ENCODE measurements at regions not wholly inside any gene's neighbourhood (a gene's known extent, or its start where the extent isn't known, plus 50 kb on each side); places are given as distances from the start of the nearest gene placed in this dataset.

- no peak for TF ChIP-seq KDM1A (CRISPR knock-in tag; IDR thresholded peaks at IDR 0.05)
Measured at GRCh38 chr1:30447701-30448100, 275.7 kb downstream of the MATN1 start (continued).

- ATAC-seq, result no peak
- FAIRE-seq, result no peak
- POLR2A ChIA-PET, result no interaction called here
Measured at GRCh38 chr1:30447080-30447479, 276.3 kb downstream of the MATN1 start.

More at GRCh38 chr1:30447080-30447479, 276.3 kb downstream of the MATN1 start:
- H2AFZ ChIP-seq (ENCODE audit: low read length), result no peak overlapping the region
- H3K27ac ChIP-seq (ENCODE audit: extremely low read length, insufficient read depth, low read length), result no peak overlapping the region
- no peaks in the 10 kb centered on the region for H4K20me1 ChIP-seq (ENCODE audit: insufficient read depth, low read length)
- no peaks in the 10 kb centered on the region for H3K36me3 ChIP-seq (replicated peaks in 1 of 2; ENCODE audit: control insufficient read depth in 1 of 2, insufficient read depth in 2 of 2, low read length in 2 of 2)
- H3K27me3 ChIP-seq (ENCODE audit: control insufficient read depth in 1 of 2, insufficient read depth in 2 of 2, low read length in 2 of 2), result no peaks in the 10 kb centered on the region
- H3K4me1 ChIP-seq (ENCODE audit: insufficient read depth, low read length), result no peaks in the 10 kb centered on the region
- 0% methylated on average over 6 of the region's 6 CpGs for WGBS (ENCODE audit: low lambda C conversion rate)
- intact Hi-C loops (cut with micrococcal nuclease; ENCODE audit: unreplicated experiment) (no loop called here), in situ Hi-C loops (cut with HindIII; ENCODE audit: extremely low pct_ligation_motif_present, low pct_unique_long_range_greater_than_20kb) (no loop called here)
- no peaks in the 10 kb centered on the region for H3K9me3 ChIP-seq (ENCODE audit: low read length)
- TF ChIP-seq ZNF749 (CRISPR knock-in tag; IDR thresholded peaks at IDR 0.05; ENCODE audit: borderline replicate concordance), result no peak
- no peak for TF ChIP-seq CTCF (CRISPR knock-in tag; IDR thresholded peaks at IDR 0.05)
- TF ChIP-seq LCORL (IDR thresholded peaks at IDR 0.05), result no peak
- no peak for TF ChIP-seq LCORL (CRISPR knock-in tag; IDR thresholded peaks at IDR 0.05)
- no peak for TF ChIP-seq RARG (CRISPR knock-in tag; IDR thresholded peaks at IDR 0.05; ENCODE audit: low read depth)
- TF ChIP-seq HMG20A (CRISPR knock-in tag; IDR thresholded peaks at IDR 0.05; ENCODE audit: borderline replicate concordance), result no peak
- TF ChIP-seq, protein P1, sequence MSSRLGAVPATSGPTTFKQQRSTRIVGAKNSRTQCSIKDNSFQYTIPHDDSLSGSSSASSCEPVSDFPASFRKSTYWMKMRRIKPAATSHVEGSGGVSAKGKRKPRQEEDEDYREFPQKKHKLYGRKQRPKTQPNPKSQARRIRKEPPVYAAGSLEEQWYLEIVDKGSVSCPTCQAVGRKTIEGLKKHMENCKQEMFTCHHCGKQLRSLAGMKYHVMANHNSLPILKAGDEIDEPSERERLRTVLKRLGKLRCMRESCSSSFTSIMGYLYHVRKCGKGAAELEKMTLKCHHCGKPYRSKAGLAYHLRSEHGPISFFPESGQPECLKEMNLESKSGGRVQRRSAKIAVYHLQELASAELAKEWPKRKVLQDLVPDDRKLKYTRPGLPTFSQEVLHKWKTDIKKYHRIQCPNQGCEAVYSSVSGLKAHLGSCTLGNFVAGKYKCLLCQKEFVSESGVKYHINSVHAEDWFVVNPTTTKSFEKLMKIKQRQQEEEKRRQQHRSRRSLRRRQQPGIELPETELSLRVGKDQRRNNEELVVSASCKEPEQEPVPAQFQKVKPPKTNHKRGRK (CRISPR knock-in tag; IDR thresholded peaks at IDR 0.05), result no peak
- no peak for TF ChIP-seq ZNF781 (CRISPR knock-in tag; IDR thresholded peaks at IDR 0.05; ENCODE audit: borderline replicate concordance, not compliant biosample characterization)
- TF ChIP-seq ZNF232 (CRISPR knock-in tag; IDR thresholded peaks at IDR 0.05; ENCODE audit: borderline replicate concordance), result no peak
- TF ChIP-seq, protein P2, sequence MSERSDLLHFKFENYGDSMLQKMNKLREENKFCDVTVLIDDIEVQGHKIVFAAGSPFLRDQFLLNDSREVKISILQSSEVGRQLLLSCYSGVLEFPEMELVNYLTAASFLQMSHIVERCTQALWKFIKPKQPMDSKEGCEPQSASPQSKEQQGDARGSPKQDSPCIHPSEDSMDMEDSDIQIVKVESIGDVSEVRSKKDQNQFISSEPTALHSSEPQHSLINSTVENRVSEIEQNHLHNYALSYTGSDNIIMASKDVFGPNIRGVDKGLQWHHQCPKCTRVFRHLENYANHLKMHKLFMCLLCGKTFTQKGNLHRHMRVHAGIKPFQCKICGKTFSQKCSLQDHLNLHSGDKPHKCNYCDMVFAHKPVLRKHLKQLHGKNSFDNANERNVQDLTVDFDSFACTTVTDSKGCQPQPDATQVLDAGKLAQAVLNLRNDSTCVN (CRISPR knock-in tag; IDR thresholded peaks at IDR 0.05; ENCODE audit: borderline replicate concordance), result no peak
- TF ChIP-seq, protein P3, sequence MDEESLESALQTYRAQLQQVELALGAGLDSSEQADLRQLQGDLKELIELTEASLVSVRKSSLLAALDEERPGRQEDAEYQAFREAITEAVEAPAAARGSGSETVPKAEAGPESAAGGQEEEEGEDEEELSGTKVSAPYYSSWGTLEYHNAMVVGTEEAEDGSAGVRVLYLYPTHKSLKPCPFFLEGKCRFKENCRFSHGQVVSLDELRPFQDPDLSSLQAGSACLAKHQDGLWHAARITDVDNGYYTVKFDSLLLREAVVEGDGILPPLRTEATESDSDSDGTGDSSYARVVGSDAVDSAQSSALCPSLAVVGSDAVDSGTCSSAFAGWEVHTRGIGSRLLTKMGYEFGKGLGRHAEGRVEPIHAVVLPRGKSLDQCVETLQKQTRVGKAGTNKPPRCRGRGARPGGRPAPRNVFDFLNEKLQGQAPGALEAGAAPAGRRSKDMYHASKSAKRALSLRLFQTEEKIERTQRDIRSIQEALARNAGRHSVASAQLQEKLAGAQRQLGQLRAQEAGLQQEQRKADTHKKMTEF (CRISPR knock-in tag; IDR thresholded peaks at IDR 0.05), result no peak
- TF ChIP-seq KLF16 (CRISPR knock-in tag; IDR thresholded peaks at IDR 0.05), result no peak
- TF ChIP-seq ZNF530 (CRISPR knock-in tag; IDR thresholded peaks at IDR 0.05; ENCODE audit: low read depth), result no peak
- DNase-seq (ENCODE audit: low spot score), result no peak
- no peaks in the 10 kb centered on the region for H3K79me2 ChIP-seq (ENCODE audit: insufficient read depth, low read length)
- BruUV-seq (replicated peaks), result no TSS peak
- no peak overlapping the region for H3K4me2 ChIP-seq (ENCODE audit: low read depth, low read length)
- CTCF ChIA-PET (ENCODE audit: low intra/inter-chr PET ratio, low total read pairs), result no interaction called here
- no peak overlapping the region for H3K9ac ChIP-seq (ENCODE audit: insufficient read depth, low read depth, low read length)
- no peak overlapping the region for H3K4me3 ChIP-seq (replicated peaks in 1 of 3; ENCODE audit: insufficient read depth in 1 of 3, low read depth in 2 of 3, low read length in 3 of 3)
